ENCODE measurements at regions not wholly inside any gene's neighbourhood (a gene's known extent, or its start where the extent isn't known, plus 50 kb on each side); places are given as distances from the start of the nearest gene placed in this dataset.

- TF ChIP-seq POLR2A (IDR thresholded peaks at IDR 0.05) (no peak), CTCF (IDR thresholded peaks at IDR 0.05) (no peak)
Measured at GRCh38 chr7:4472728-4473127, 209.4 kb upstream of the FOXK1 start.
